ENCODE measurements at regions not wholly inside any gene's neighbourhood (a gene's known extent, or its start where the extent isn't known, plus 50 kb on each side); places are given as distances from the start of the nearest gene placed in this dataset.

GRCh38 chr14:100955201-100955600 lies 51.7 kb upstream of the RTL1 start:
- DNase-seq, result no peak

GRCh38 chr14:100962494-100962893 lies 59.0 kb upstream of the RTL1 start:
- DNase-seq, result no peak

- no peak for DNase-seq
These were observed 61.8 kb upstream of the RTL1 start for GRCh38 chr14:100965296-100965695.

DNA sequence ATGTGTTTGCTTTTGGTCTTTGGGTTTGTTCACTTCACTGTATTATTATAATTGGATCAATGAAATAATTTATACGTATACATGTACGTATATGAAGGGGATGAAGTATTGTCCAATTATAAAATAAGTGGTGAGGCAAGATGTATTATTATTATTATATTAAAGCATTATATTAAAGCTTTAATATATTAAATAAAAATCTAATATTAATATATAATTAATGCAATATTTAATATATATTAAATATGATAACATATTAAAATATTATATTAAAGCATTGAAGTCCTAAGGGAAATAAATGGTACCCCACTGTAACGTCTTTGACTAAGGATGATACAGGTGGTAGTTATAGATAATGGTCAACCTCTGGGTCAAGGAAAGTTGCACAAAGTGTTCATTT lies 63.7 kb upstream of the RTL1 start:
- no peak for DNase-seq

- no peak for DNase-seq
These were observed 64.4 kb upstream of the RTL1 start for GRCh38 chr14:100967930-100968329.

- DNase-seq, result no peak
These were observed 68.8 kb upstream of the RTL1 start for GRCh38 chr14:100972118-100972897.

- DNase-seq, result no peak
These were observed 72.1 kb upstream of the RTL1 start for GRCh38 chr14:100975671-100976070.

- no peak for DNase-seq
These were observed 75.6 kb upstream of the RTL1 start for GRCh38 chr14:100979079-100979478.

GRCh38 chr14:100979780-100980179 lies 76.3 kb upstream of the RTL1 start:
- no peak for DNase-seq

GRCh38 chr14:100980823-100981222 lies 77.3 kb upstream of the RTL1 start:
- no peak for DNase-seq

DNA sequence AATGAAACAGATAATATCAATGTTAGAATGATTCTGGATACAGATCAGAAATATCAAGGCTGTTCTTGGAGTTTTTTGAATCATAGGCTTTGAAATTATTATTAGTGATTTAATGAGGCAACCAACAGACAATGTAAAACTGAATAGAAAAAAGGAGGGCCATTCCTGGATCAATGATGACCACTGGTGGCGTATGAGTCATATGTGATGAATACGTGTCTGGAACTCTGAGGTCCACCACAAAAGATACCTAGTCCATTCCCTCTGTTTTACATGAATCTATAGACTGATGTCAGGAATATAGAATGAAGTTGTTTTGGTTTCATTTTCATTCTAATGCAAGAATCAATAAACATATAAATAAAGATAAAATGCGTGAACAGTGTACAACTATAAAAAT lies 78.3 kb upstream of the RTL1 start:
- no peak for DNase-seq

DNA sequence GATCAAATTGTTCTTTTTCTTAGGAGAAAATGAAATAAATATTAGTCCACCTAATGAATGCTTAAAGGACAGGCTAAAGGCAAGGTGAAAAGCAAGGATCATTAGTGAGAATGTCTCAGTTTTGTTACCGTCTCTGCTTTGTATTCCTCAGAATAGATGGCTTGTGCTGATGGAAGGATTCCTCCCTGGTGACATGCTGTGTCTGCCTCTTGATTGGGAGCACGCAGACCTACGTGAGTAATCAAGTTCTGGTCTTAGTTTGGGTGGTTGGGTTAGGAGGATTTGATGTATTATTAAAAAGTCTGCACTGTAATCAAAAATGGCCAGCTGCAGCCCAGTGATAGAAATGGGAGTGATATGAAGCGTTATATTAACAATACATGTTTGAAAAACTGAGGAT lies 78.8 kb upstream of the RTL1 start:
- DNase-seq, result no peak

- no peak for DNase-seq
These were observed 79.2 kb upstream of the RTL1 start for GRCh38 chr14:100982762-100983161.

DNA sequence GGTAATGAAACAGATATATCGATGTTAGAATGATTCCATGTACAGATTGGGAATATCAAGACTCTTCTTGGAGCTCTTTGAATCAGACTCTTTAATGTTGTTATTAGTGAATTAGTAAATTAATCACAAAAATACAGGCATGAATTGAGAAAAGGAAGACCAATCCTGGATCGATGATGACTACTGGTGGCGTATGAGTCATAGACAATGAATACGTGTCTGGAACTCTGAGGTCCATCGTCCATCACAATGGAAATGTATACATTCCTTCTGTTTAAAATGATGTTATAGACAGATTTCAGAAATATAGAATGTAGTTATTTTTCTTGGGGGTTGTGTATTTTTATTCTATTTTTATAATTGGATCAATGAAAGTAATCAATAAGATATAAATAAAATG lies 80.2 kb upstream of the RTL1 start:
- DNase-seq, result no peak

DNA sequence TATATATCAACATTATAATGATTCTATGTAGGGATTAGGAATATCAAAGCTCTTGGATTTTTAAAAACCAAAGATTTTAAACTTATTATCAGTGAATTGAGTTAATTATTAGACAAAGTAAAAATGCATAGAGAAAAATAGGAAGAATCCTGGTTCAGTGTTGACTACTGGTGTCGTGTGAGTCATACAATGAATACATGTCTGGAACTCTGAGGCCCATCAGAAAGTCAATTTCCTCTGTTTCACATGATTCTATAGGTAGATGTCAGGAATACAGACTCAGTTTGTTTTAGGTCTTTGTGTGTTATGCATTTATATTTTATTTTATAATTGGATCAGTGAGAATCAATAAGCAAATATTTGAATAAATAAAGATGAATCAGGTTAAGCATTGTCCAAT lies 84.5 kb upstream of the RTL1 start:
- no peak for DNase-seq

- DNase-seq, result no peak
These were observed 84.9 kb upstream of the RTL1 start for GRCh38 chr14:100988411-100988900.

DNA sequence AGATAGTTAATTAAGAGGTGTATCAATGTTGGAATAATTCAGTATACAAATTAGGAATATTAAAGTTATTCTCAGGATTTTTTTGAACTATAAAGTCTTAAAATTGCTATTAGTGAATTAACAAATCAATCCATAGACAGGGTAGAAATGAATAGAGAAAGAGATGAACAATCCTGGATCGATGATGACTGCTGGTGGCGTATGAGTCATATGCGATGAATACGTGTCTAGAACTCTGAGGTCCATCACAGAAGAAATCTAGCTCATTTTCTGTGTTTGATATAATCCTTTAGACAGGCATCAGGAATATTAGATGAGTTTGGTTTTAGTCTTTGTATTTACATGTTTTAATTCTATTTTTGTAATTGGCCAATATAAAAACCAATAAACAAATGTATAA lies 85.4 kb upstream of the RTL1 start:
- no peak for DNase-seq

- no peak for DNase-seq
These were observed 86.4 kb upstream of the RTL1 start for GRCh38 chr14:100989924-100990323.

DNA sequence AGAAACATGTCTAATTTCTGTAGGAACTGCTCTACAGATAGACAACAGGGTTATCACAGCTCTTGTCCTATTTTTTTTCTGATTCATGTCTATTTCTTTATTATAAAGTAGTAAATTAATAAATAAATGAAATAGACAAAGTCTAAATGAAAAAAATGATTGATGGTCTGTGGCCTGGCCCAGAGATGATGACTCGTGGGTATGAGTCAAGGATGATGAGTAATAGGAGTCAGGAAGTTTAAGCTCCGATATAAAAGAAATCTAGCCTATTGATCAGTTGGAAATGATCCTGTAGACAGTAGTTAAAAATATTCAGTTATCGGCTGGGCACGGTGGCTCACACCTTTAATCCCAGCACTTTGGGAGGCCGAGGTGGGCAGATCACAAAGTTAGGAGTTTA lies 90.6 kb upstream of the RTL1 start:
- no peak for DNase-seq

DNA sequence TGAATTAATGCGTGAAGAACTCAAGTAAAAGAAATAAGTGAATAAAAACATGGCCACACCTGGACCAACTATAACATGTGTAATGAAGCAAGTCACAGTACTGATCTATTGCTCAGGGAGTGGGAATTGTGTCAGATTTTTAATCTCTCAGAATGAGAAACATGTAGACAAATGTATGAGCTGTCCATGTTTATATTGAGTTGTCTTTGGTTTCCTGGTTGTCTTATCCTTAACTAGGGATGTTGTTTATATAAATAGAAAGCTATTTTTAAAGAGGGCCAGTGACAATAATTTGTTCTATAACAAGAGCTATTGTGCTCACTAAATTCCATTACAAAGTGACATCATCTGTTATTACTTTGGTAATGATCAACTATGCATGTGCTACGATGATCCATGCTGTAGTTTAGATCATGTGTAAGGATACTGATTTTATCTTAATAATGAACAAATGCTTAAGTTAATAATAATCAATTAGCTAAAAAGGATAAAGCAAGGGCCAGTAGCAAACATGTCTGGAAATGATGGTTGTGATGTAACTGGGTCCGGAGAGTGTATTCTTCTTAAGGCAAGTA lies 91.3 kb upstream of the RTL1 start:
- DNase-seq, result no peak

GRCh38 chr14:101000711-101001250 lies 97.3 kb upstream of the RTL1 start:
- DNase-seq, result no peak

DNA sequence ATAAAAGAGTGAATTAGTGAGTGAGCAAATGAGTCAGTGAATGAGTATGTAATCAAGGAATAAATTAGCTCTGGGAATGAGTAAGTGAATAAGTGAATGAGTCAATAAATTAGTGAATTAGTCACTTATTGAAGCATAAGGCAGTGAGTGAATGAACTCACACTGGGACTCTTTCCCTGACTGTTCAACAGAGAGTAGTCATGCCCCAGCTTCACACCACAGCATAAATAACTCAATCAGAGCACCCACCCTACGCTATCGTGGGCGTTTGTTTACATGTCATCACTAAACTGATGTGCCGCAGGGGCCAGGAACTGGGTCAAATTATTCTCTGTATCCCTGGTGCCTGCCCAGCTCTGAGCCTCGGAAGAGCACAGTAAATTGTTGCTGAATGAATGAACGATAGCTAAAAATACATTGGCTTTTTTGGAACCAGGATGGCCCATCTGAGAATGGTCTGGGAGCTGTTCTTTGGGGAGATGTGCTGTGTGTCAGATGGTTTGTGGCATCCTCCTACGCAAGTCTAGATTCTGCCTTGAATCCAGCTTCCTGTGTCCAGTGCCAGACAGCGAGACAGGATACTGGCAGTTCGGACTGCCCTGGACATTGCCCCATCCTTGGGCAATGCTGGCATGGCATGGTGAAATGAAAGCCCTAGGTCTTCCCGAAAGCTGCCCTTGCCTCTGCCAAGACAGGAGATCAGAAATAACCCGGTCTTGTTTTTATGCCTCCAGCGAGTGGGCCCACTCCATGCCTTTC lies 98.0 kb upstream of the RTL1 start:
- no peak for DNase-seq

GRCh38 chr14:101002738-101003137 lies 99.2 kb upstream of the RTL1 start:
- DNase-seq, result no peak

DNA sequence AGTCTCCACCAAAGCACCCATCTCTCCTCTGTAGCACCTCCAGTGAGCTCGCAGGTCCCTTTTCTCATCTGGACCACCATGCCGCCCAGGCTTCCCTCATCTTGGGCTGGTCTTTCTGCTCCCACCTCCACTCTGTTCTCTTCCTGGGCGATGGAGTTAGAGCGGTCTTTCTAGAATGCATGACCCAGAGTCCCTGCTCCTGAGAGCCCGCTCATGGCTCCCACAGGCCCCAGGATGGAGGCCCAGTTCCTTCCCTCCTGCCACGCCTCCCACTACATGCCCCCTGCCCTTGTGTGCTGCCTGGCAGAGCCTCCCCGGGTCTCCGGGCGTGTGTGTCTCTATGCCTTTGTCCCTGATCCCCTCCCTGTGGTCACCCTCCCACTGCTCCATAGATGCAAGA lies 100.7 kb upstream of the RTL1 start:
- no peak for DNase-seq
